Naive thymus-derived CD4-positive, alpha-beta T cell (primary cell): ENCODE measurements at regions not wholly inside any gene's neighbourhood (a gene's known extent, or its start where the extent isn't known, plus 50 kb on each side); places are given as distances from the start of the nearest gene placed in this dataset.
"Not testable (repeated sequence)": the region's sequence is repeated elsewhere in the genome, so short reads cannot be mapped to it uniquely, and the experiment has no call there.

Experiments used
- ATAC-seq: fragments of 150-1000 bp; cut with Tn5 transposase; 2 replicates; pipeline ENCODE4 v1.10.0; 2021; ENCODE audit warnings: mild to moderate bottlenecking, moderate library complexity
- CTCF ChIA-PET: fragments of 350-600 bp; sonication (Branson Sonifier 250); formaldehyde crosslinking; loops from one replicate; lab custom pipeline; 2021; ENCODE audit warnings: antibody characterized with exemption; lab: Charles Lee
- POLR2A ChIA-PET: fragments of 350-600 bp; sonication (Branson Sonifier 250); formaldehyde crosslinking; loops from one replicate; lab custom pipeline; 2021; ENCODE audit warnings: antibody characterized with exemption, inconsistent platforms; lab: Charles Lee
- DNase-seq, 9 donors: peaks; one replicate each; pipeline versions ENCODE4 v3.0.0 to v3.0.0-alpha.2; 2020 to 2022; ENCODE audit warnings: mixed read lengths in 1 of 9
- H3K27ac ChIP-seq: one replicate; pipeline ENCODE4 v1.7.0; 2013; ENCODE audit warnings: mild to moderate bottlenecking, low read depth, low read length, moderate library complexity
- H3K27me3 ChIP-seq, 2 donors: one replicate each; pipeline ENCODE4 v1.7.0; 2013; ENCODE audit warnings: low read length in 2 of 2, mild to moderate bottlenecking in 2 of 2, moderate library complexity in 2 of 2; ENCODE audit not compliant: control insufficient read depth in 2 of 2, insufficient read depth in 2 of 2
- H3K36me3 ChIP-seq, 3 experiments: 1 replicate in 2 of 3; 2 replicates in 1 of 3; pipeline ENCODE4 v1.7.0; 2013; ENCODE audit warnings: low read length in 3 of 3, mild to moderate bottlenecking in 3 of 3, moderate library complexity in 1 of 3; ENCODE audit not compliant: insufficient read depth in 3 of 3, control insufficient read depth in 2 of 3
- H3K4me1 ChIP-seq, 2 donors: one replicate each; pipeline ENCODE4 v1.7.0; 2013; ENCODE audit warnings: low read length in 2 of 2, mild to moderate bottlenecking in 2 of 2, moderate library complexity in 1 of 2; ENCODE audit not compliant: control insufficient read depth in 2 of 2, insufficient read depth in 2 of 2
- H3K4me3 ChIP-seq: 2 replicates; pipeline ENCODE4 v1.7.0; 2013; ENCODE audit warnings: mild to moderate bottlenecking, low read length
- H3K9me3 ChIP-seq, 3 experiments: 1 replicate in 2 of 3; 2 replicates in 1 of 3; pipeline ENCODE4 v1.7.0; 2013; ENCODE audit warnings: low read length in 3 of 3; ENCODE audit not compliant: control insufficient read depth in 2 of 3
- H3K27ac Mint-ChIP-seq, 9 donors: one replicate each; pipeline ENCODE4 v1.8.0; 2020 to 2022; ENCODE audit warnings: mixed read lengths in 9 of 9, mild to moderate bottlenecking in 8 of 9, moderate library complexity in 5 of 9, inconsistent platforms in 2 of 9
- H3K27me3 Mint-ChIP-seq, 5 donors: one replicate each; pipeline ENCODE4 v1.8.0; 2021 to 2022; ENCODE audit warnings: mixed read lengths in 5 of 5, mild to moderate bottlenecking in 1 of 5
- H3K36me3 Mint-ChIP-seq, 5 donors: one replicate each; pipeline ENCODE4 v1.8.0; 2020 to 2022; ENCODE audit warnings: mixed read lengths in 5 of 5, mild to moderate bottlenecking in 3 of 5, inconsistent platforms in 1 of 5
- H3K4me1 Mint-ChIP-seq, 7 donors: one replicate each; pipeline ENCODE4 v1.8.0; 2020 to 2022; ENCODE audit warnings: mixed read lengths in 7 of 7, mild to moderate bottlenecking in 3 of 7, inconsistent platforms in 1 of 7
- H3K4me3 Mint-ChIP-seq, 10 donors: one replicate each; pipeline ENCODE4 v1.8.0; 2020 to 2022; ENCODE audit warnings: mild to moderate bottlenecking in 10 of 10, mixed read lengths in 10 of 10, moderate library complexity in 6 of 10, inconsistent platforms in 2 of 10
- H3K9me3 Mint-ChIP-seq, 11 donors: one replicate each; pipeline ENCODE4 v1.8.0; 2020 to 2022; ENCODE audit warnings: mixed read lengths in 11 of 11, mild to moderate bottlenecking in 4 of 11, inconsistent platforms in 1 of 11, moderate library complexity in 1 of 11
- intact Hi-C, 2 donors: fragments of 100-400 bp; cut with micrococcal nuclease; formaldehyde crosslinking; loops; one replicate each; pipeline ENCODE4 v1.15.1; 2023

DNA sequence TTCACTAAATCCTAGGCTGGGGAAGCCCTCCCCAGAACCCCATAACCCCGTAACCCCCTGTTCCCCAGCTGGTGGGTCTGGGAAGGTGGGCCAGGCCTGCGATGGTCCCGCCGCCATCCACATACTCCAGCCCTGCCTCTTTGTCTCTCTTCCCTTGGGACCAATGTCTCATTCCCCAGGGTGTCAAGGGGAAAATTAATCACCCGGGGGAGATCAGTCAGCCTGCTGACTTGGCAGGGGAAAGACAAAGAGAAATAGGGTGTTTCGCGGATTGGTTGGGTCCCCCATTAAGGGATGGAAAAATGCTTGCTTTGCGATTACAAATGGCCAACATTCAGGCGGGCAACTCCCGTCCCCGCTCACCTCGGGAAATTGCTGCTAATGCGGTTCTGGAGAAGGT is 60.6 kb upstream of the LHX5 start:
- Histone ChIP-seq H3K4me3 (no peak overlapping the region), H3K36me3 (no peaks in the 10 kb centered on the region), H3K4me1 (no peaks in the 10 kb centered on the region), H3K9me3 (no peaks in the 10 kb centered on the region), H3K27ac (no peak overlapping the region), H3K27me3 (no peaks in the 10 kb centered on the region)
- Mint-ChIP-seq H3K4me3 (no peak overlapping the region), H3K27ac (no peak overlapping the region), H3K9me3 (peaks cover 3 to 17% (median 7%) of the 10 kb centered on the region in 11 donors), H3K27me3 (peaks cover 1 to 60% (median 36%) of the 10 kb centered on the region in 5 donors), H3K36me3 (peaks cover 0 to 9% (median 0%) of the 10 kb centered on the region in 5 donors), H3K4me1 (no peaks in the 10 kb centered on the region)
- intact Hi-C loops = no loop called here
- ATAC-seq (no peak), DNase-seq (no peak)
- ChIA-PET POLR2A (no interaction called here), CTCF (no interaction called here)

- H3K27ac ChIP-seq, H3K4me1 ChIP-seq, H3K4me3 ChIP-seq, POLR2A ChIA-PET, H3K27ac Mint-ChIP-seq, H3K36me3 Mint-ChIP-seq, CTCF ChIA-PET, intact Hi-C loops, ATAC-seq, H3K4me3 Mint-ChIP-seq, H3K4me1 Mint-ChIP-seq, DNase-seq, H3K36me3 ChIP-seq, H3K9me3 ChIP-seq, H3K27me3 ChIP-seq: not testable (repeated sequence)
- H3K27me3 Mint-ChIP-seq = peaks cover 4 to 70% (median 43%) of the 10 kb centered on the region in 5 donors
- H3K9me3 Mint-ChIP-seq = peaks cover 0 to 12% (median 4%) of the 10 kb centered on the region in 11 donors
Measured at GRCh38 chr12:113531073-113531472, 59.4 kb upstream of the LHX5 start.

- H3K27ac Mint-ChIP-seq = no peak overlapping the region
- no peak overlapping the region for H3K4me3 ChIP-seq
- H3K4me3 Mint-ChIP-seq = no peak overlapping the region
- H3K9me3 Mint-ChIP-seq = peaks cover 0 to 17% (median 4%) of the 10 kb centered on the region in 11 donors
- ChIA-PET POLR2A (no interaction called here), CTCF (no interaction called here)
- H3K27me3 ChIP-seq = no peaks in the 10 kb centered on the region
- no peaks in the 10 kb centered on the region for H3K4me1 ChIP-seq
- peaks cover 9 to 63% (median 38%) of the 10 kb centered on the region in 5 donors for H3K27me3 Mint-ChIP-seq
- intact Hi-C loops = no loop called here
- DNase-seq (no peak), ATAC-seq (no peak)
- H3K4me1 Mint-ChIP-seq = no peaks in the 10 kb centered on the region
- no peaks in the 10 kb centered on the region for H3K36me3 ChIP-seq
- peaks cover 0 to 11% (median 0%) of the 10 kb centered on the region in 5 donors for H3K36me3 Mint-ChIP-seq
- H3K27ac ChIP-seq = no peak overlapping the region
- no peaks in the 10 kb centered on the region for H3K9me3 ChIP-seq
Measured at GRCh38 chr12:113528606-113529293, 57.1 kb upstream of the LHX5 start.

GRCh38 chr12:113525066-113525465 is 53.4 kb upstream of the LHX5 start:
- H3K36me3 Mint-ChIP-seq = peaks cover 0 to 11% (median 0%) of the 10 kb centered on the region in 5 donors
- H3K4me3 Mint-ChIP-seq = no peak overlapping the region
- Histone ChIP-seq H3K4me1 (no peaks in the 10 kb centered on the region), H3K36me3 (no peaks in the 10 kb centered on the region), H3K9me3 (no peaks in the 10 kb centered on the region), H3K27ac (no peak overlapping the region), H3K27me3 (no peaks in the 10 kb centered on the region), H3K4me3 (no peak overlapping the region)
- no peak overlapping the region for H3K27ac Mint-ChIP-seq
- peaks cover 28 to 81% (median 67%) of the 10 kb centered on the region in 5 donors for H3K27me3 Mint-ChIP-seq
- intact Hi-C loops = no loop called here
- DNase-seq (no peak), ATAC-seq (no peak)
- peaks cover 0 to 9% (median 3%) of the 10 kb centered on the region in 11 donors for H3K9me3 Mint-ChIP-seq
- peaks cover 0 to 3% (median 0%) of the 10 kb centered on the region in 7 donors for H3K4me1 Mint-ChIP-seq
- ChIA-PET CTCF (no interaction called here), POLR2A (no interaction called here)

DNA sequence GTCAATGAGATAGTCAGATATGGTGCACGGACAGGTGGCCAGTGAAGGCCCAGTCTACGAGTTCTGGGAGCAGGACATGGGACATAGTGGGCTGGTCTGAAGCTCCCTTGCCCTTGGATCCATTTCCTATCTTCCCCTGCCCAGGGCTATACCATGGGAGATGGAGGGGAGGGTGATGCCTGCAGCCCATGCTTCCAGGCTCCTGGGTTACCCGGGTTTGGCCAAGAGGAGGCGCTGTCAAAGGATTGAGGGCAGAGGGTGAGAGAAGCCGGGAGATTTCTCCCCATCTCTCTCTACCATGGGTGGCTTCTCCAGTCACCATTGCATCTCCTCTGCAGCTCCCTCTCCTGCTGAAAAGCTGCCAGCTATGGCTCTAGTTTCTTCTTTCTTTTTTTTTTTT is 52.8 kb upstream of the LHX5 start:
- intact Hi-C loops = no loop called here
- ChIA-PET POLR2A (no interaction called here), CTCF (no interaction called here)
- H3K27ac ChIP-seq = no peak overlapping the region
- Mint-ChIP-seq H3K27me3 (peaks cover 33 to 77% (median 70%) of the 10 kb centered on the region in 5 donors), H3K36me3 (peaks cover 0 to 11% (median 0%) of the 10 kb centered on the region in 5 donors), H3K4me1 (peaks cover 0 to 3% (median 0%) of the 10 kb centered on the region in 7 donors), H3K4me3 (no peak overlapping the region), H3K27ac (no peak overlapping the region), H3K9me3 (peaks cover 0 to 9% (median 3%) of the 10 kb centered on the region in 11 donors)
- H3K27me3 ChIP-seq = no peaks in the 10 kb centered on the region
- no peaks in the 10 kb centered on the region for H3K9me3 ChIP-seq
- ATAC-seq (no peak), DNase-seq (no peak)
- H3K36me3 ChIP-seq = no peaks in the 10 kb centered on the region
- H3K4me1 ChIP-seq = no peaks in the 10 kb centered on the region
- H3K4me3 ChIP-seq = no peak overlapping the region

- Histone ChIP-seq H3K4me3 (no peak overlapping the region), H3K4me1 (no peaks in the 10 kb centered on the region), H3K27me3 (peaks cover 0 to 10% of the 10 kb centered on the region in 2 donors), H3K27ac (no peak overlapping the region), H3K36me3 (no peaks in the 10 kb centered on the region), H3K9me3 (no peaks in the 10 kb centered on the region)
- POLR2A ChIA-PET = no interaction called here
- Mint-ChIP-seq H3K4me1 (peaks cover 0 to 3% (median 0%) of the 10 kb centered on the region in 7 donors), H3K4me3 (no peak overlapping the region), H3K9me3 (peaks cover 0 to 10% (median 1%) of the 10 kb centered on the region in 11 donors), H3K27ac (no peak overlapping the region), H3K36me3 (peaks cover 0 to 4% (median 0%) of the 10 kb centered on the region in 5 donors), H3K27me3 (peaks cover 56 to 79% (median 77%) of the 10 kb centered on the region in 5 donors)
- CTCF ChIA-PET = interaction anchor here (0.7 kb wide), 1 partner anchor 1008 kb away, joined by 3 read pairs; no protein-coding TSS in a partner anchor
- ATAC-seq (no peak), DNase-seq (no peak)
- intact Hi-C loops = no loop called here
Measured at GRCh38 chr12:113521708-113522107, 50.0 kb upstream of the LHX5 start.
